A172 (cell line): ENCODE measurements at regions not wholly inside any gene's neighbourhood (a gene's known extent, or its start where the extent isn't known, plus 50 kb on each side); places are given as distances from the start of the nearest gene placed in this dataset.

Source experiments
- DNase-seq: peaks from one replicate; pipeline ENCODE4 v3.0.0-alpha.2; 2015; ENCODE audit warnings: low spot score

DNA sequence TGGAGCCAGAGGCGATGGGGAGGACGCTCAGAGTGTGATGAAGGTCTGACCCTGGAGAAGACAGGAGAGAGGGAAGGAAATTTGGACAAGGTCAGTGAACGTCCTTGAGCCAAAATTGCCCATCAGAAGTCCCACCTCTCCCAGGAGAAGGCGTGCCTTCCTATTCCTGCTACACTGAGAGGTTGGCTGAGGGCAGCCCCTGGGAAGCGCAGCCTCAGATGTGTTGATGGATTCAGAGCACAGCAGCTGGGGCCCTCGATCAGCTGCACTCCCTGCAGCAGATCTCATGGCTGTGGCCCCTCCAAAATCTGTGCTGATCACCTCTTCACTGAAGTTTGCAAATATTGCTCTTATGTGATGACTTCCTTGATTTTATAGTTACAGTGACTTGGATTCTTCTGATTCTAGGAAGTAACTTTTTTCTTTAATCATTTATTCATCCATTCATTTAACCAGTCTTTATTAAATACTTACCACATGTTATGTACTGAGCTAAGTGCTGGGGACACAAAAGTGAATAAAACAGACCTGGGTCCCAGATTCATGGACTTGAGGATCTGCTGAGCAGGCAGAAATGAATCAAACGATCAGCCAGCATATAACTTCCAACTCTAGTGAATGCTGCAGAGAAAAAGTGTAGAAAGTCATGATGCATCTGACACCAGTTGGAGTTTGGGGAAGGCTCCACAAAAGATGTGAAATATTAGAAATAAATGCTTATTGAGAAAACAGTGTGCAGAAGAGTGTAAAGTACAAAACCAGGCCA lies 69.6 kb upstream of the ARMC2 start:
- no peak for DNase-seq

DNA sequence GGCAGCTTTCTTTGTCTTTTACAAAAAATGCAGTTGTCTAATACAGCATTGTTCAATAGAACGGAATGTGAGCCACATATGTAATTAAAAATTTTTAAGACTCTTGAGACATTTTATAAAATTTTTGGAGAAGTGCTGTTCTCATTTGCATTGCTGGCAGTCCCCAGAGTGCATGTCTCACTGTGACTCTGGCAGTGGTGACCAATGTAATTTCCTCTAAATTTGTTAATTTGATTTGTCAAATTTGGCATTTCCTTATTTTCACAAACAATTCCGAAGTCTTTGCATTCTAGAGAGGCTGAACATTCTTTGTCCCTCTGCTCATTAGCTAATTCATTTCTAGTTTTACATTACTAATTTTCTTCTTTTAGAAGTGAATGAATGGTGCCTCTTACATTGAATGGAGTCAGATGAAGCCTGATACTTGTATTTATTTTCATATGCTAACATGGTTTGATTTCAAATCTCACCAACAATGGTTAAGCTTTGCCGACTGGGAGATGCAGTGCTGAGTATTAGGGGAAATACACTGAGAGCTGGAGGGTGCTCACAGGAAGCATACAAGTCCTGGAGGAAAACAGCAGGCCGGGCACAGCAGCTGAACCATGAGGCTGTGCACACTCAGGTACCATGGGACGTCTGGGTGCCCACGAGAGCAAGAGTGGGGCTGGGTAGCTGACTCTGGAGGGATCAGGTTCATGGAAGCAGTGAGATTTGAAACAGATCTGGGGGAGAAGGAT lies 68.5 kb upstream of the ARMC2 start:
- DNase-seq: no peak

DNA sequence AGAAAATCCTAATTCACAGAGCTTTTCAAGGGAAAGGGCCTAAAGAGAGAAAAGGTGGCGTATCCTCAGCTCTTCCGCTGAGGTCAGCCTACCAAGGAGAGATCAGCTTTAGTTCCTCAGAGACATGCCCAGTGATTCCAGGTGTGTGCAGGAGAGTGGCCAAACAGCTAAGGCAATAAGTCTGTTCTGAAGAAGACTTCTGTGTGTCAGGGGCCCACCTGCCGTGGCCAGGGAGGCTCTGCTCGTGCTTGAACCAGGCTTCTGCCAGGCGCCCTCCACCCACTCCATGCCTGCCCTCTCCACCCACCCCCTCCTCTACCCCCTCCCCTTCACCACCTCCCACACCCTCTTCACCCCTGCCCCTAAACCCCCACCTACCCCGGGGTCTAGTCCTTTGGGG lies 67.4 kb upstream of the ARMC2 start:
- no peak for DNase-seq

DNA sequence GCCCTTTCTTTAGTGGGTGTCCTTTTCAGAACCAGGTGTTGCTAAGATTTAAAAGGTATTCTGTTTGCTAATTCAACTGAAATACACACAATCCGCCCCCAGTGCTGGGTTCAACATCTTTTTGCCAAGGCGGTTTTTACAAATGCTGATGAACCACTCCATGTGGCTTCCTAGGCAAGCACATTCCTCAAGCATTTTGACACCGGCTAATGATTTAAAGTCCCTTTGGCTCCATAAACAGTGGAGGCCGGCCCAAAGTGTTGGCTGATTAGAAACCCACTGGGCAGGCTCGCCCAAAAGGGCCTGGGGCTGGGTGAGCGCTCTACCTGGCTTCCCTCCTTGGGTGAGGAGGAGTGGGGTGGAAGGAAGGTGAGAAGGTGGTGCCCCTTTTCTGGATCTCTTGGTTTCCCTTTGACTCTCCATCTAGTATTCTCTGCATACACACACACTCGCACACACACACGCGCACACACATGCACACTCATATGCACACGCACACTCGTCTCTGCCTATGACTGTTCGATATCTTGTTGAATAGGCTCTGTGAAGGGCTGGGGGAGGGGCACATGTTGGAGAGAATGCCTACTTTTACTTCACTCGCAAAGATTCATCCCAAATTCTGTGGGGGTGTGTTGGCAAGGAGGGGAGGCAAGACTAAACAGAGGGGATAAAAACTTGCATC lies 66.7 kb upstream of the ARMC2 start:
- no peak for DNase-seq

DNA sequence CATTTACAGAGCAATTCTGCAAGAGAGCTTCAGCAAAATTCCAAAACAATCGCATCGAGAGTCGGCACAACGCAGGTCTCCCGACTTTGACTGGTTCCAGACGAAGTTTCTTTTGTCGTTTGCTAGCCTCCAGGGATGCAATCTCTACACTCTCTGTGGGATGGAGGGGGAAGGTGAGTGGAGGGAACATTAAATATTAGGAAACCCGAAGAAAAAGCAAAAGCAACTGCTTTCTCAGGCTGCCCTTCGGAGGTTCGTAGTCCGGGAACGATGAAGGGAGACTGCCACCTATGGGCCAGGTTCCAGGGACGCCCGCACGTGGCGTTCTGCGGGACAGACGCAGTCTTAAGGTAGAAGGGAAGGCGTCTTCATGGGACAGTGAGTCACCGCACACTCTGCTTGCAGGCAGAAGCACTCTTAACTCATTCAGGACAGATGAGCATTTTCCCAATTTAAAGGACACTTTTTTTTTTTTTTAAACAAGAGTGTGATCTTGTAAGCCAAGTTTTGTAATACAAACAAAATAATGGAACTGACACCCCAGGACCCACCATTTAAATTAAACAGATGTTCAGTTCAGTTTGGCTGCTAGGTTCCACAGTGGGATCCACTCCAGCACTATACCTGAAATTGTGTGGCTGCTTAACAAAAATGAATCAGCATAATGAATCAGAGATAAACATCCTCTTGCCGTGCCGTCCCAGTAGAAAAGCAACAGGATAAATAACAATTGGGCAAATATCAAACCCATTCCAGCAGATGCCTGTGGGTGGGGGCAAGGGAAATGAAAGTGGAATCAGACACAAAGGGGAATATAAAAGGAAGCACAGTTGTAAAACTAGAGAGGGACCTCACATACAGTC lies 65.8 kb upstream of the ARMC2 start:
- DNase-seq: peak; percentile 83

DNA sequence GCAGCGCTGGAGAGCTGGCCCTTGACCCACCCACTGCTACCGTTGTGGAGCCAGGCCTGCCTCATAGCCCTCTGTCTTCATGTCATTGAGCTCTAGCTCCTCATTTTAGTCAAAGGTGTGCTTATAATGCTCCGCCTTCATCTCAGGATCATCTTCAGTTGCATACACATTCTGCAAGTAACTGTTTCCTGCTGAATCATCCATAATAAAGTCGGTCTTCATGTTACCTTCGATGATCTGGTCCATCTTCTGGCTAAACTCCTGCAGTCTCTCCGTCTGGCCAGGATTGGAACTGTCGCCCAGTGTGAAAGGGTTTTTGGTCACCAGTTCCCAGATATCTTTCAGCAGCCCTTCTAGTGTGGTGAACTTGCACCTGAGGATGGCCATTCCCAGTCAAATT lies 62.6 kb upstream of the ARMC2 start:
- DNase-seq: no peak

DNA sequence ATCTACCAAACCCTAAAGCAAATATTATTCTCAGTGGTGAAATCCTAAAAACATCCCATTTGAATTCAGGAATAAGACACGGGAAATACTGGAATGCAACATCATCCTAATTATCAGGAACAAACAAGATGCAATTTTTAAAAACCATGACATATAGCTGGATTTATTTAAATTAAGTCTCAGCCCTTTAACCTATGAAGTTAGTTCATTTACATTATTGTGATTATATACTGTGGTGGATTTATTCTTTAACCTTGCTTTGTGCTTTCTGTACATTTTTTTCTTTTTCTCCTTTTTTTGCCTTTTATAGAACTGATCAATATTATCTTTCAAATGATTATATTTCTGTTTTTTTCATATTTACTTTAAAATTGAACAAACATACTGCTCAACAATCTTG lies 59.8 kb upstream of the ARMC2 start:
- no peak for DNase-seq

DNA sequence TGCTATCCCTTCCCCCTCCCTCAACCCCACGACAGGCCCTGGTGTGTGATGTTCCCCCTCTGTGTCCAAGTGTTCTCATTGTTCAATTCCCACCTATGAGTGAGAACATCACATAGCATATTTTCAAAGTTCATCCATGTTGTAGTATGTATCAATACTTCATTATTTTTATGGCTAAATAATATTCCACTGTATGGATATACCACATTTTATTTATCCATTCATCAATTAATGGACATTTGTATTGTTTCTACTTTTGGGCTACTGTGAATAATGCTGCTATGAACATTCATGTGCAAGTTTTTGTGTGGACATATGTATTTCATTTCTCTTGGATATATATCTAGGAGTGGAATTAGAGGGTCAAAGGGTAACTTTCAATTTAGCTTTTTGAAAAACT lies 58.7 kb upstream of the ARMC2 start:
- no peak for DNase-seq

DNA sequence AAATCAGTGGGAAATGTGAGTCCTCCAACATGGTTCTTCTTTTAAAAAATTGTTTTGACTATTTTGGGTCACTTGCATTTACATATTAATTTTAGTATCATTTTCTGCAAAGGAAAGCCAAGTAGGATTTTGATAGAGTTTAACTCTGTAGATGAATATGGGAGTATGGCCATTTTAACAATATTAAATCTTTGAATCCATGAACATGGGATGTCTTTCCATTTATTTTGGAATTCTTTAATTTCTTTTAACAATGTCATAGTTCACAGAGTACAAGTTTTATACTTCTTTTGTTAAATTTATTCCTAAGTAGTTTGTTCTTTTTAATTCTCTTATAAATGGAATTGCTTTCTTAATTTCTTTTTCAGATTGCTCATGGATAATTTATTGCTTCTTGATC lies 56.5 kb upstream of the ARMC2 start:
- DNase-seq: no peak

DNA sequence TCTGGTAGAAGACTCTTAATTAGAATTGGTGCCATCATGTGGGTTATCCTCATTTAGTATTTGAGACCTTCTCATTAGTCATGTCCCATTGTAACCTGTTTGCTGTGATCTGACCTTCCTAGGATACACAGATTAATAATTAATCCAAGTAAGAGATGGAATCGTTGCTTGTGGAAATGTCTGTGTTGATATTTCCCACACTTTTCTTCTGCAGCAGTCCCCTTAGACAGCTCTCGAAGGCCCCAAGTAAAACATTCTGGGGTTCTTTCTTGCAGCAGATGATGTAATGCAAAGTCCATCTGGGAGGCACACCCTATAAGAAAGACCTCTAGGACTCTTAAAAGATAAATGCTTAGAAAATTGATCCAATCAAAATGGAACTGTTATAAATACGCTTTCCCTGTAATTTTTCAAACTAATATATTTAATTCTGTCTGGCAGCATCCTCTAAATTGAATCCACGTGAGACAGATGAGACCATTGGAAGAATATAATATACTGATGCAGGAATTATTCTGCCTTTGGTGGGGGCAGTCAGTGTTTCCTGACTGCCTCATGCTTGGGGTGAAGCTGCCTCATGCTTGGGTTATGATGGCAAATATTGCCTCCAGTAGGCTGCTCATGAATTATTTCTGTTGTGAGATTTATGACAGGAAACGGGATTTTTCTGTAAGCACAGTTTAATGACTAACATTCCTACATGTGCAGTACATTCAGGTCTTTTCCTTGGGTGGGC lies 54.5 kb upstream of the ARMC2 start:
- peak; percentile 3 for DNase-seq

DNA sequence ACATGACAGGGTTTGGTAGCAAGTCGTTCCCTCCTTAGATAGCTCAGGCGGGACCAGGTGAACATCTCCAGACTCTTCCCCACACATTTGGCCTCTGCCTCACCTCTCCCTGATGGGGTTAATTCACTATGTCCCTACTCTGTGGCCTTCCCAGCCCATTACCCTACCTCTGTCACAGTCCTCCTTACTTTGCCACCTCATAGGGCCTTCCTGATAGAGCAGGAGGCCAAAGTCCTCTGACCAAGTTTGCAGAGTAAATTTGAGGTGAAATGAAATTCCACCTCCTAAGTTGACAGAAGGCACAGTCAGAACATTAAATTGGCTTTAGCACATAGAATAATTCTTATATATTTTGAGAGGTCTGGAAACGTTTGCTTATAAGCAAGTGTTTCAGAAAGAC lies 53.1 kb upstream of the ARMC2 start:
- no peak for DNase-seq

DNA sequence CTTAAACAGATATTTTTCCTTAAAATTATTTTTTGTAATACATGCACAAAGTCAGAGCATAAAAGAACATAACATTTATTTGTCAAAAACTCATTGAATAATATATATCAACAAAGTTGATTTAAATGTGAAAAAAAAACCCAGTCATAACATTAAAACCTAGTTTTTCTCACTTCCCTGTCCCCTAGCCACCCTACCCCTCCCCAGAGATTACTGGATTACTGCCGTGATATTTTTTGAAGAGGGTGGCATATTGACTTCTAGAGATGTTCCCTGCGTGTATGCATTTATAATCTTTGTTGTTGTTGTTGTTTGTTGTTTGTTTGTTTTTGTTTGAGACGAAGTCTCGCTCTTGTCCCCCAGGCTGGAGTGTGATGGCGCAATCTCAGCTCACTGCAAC lies 52.4 kb upstream of the ARMC2 start:
- DNase-seq: no peak

DNA sequence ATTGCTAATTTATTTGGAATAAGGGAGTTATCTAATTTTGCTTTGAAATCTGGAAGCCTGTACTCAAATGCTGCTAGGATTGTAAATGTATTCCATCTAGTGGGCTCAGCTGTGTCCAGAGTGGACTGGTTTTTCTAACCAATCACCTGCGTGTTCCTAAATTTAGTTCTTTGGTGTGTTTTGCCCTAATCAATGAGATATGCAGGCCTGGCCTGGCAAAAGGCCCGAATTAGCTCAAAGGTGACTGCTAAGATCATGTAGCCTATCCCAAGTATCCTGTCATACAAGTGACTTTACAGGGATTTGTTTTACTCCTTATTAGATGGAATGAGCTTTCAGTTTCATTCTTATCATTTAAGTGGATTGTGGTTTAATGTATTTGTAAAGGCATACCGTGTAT lies 51.3 kb upstream of the ARMC2 start:
- no peak for DNase-seq

DNA sequence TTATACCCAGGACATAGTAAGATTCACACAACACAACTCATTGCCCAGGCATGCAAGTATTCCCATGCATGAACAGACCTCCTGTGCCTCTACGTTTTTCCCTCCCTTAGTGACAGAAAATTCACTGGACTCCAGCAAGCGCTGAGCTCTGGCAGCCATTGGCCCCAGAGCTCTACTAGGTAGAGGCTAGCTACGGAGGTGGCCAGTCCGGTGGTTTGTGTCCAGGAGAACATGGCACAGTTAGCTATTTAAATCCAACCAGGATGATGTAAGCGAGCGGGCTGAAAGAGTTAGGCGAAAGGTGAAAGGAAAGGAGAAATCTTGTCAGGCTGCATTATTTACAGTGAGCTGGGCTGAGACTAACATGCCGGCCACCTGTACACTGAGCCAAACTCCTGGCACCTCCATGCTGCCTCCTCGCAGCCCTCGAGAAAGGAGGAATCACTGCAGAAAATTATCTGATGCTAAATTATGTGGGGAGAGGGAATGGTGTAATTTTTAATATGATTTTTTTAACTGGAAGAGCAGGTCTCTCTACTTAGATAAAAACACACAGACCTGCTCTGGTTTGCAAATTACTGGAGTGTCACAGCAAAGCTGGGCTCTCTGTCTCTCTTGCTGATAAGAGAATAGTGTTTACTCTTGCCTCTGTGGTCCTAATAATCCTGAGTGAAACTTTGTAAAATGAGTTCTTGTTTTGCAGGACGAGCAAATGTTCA lies 50.1 kb upstream of the ARMC2 start:
- DNase-seq: no peak
